ENCODE measurements at regions not wholly inside any gene's neighbourhood (a gene's known extent, or its start where the extent isn't known, plus 50 kb on each side); places are given as distances from the start of the nearest gene placed in this dataset.

- Histone ChIP-seq H3K9me2 (replicated peaks; ENCODE audit: insufficient read depth, low read length) (no peaks in the 10 kb centered on the region), H4K20me1 (ENCODE audit: insufficient read depth, low read length) (no peaks in the 10 kb centered on the region), H3K27me3 (replicated peaks; ENCODE audit: insufficient read depth, low read length) (no peaks in the 10 kb centered on the region), H3K79me2 (ENCODE audit: low read length) (no peaks in the 10 kb centered on the region), H3K4me2 (ENCODE audit: low read depth, low read length) (no peak overlapping the region), H3K9me3 (replicated peaks; ENCODE audit: insufficient read depth, low read length) (no peaks in the 10 kb centered on the region), H3K27ac (ENCODE audit: low read length) (no peak overlapping the region), H3K4me3 (ENCODE audit: low read length) (no peak overlapping the region), H2AFZ (ENCODE audit: low read length) (no peak overlapping the region), H3K9ac (ENCODE audit: low read length) (no peak overlapping the region), H3K36me3 (replicated peaks; ENCODE audit: insufficient read depth, low read length) (no peaks in the 10 kb centered on the region), H3F3A (ENCODE audit: insufficient read depth, low read length) (no peaks in the 10 kb centered on the region), H3K4me1 (ENCODE audit: low read length) (no peaks in the 10 kb centered on the region)
- TF ChIP-seq EZH2 (optimal IDR thresholded peaks at IDR 0.05; ENCODE audit: low read depth, low read length) (no peak), CTCF (IDR thresholded peaks at IDR 0.05; ENCODE audit: low read length) (no peak), EZH2phosphoT487 (IDR thresholded peaks at IDR 0.05; ENCODE audit: low read length) (no peak)
- no peak for DNase-seq
Measured at GRCh38 chr16:59920054-59920453, 1185.9 kb upstream of the GOT2 start.

DNA sequence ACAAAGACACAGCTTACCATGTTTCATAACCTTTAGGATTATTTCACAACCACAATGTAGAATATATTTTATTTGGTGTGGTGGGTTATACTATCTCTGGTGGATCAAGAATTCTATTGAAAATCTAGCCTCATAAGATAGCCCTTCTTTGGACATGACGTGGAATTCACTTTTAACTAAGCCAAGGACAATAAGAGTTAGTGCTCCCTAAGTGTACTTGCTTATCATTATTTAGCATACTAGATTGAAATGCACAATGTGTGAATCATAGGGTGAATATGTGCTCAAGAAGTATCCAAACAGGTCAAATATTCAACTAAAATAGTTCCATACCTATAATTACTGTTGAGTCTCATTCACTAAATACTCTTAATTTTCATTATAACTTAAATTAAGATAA lies 1179.5 kb upstream of the GOT2 start:
- no peak overlapping the region for H3K4me2 ChIP-seq (ENCODE audit: low read depth, low read length)
- TF ChIP-seq CTCF (IDR thresholded peaks at IDR 0.05; ENCODE audit: low read length) (no peak), EZH2phosphoT487 (IDR thresholded peaks at IDR 0.05; ENCODE audit: low read length) (no peak), EZH2 (optimal IDR thresholded peaks at IDR 0.05; ENCODE audit: low read depth, low read length) (no peak)
- no peaks in the 10 kb centered on the region for H3K9me2 ChIP-seq (replicated peaks; ENCODE audit: insufficient read depth, low read length)
- H3K27me3 ChIP-seq (replicated peaks; ENCODE audit: insufficient read depth, low read length) = no peaks in the 10 kb centered on the region
- H3F3A ChIP-seq (ENCODE audit: insufficient read depth, low read length) = no peaks in the 10 kb centered on the region
- H3K9me3 ChIP-seq (replicated peaks; ENCODE audit: insufficient read depth, low read length) = no peaks in the 10 kb centered on the region
- H3K4me3 ChIP-seq (ENCODE audit: low read length) = no peak overlapping the region
- no peaks in the 10 kb centered on the region for H3K36me3 ChIP-seq (replicated peaks; ENCODE audit: insufficient read depth, low read length)
- no peak for DNase-seq
- H2AFZ ChIP-seq (ENCODE audit: low read length) = no peak overlapping the region
- no peaks in the 10 kb centered on the region for H4K20me1 ChIP-seq (ENCODE audit: insufficient read depth, low read length)
- H3K79me2 ChIP-seq (ENCODE audit: low read length) = no peaks in the 10 kb centered on the region
- H3K27ac ChIP-seq (ENCODE audit: low read length) = no peak overlapping the region
- no peak overlapping the region for H3K9ac ChIP-seq (ENCODE audit: low read length)
- H3K4me1 ChIP-seq (ENCODE audit: low read length) = no peaks in the 10 kb centered on the region

DNA sequence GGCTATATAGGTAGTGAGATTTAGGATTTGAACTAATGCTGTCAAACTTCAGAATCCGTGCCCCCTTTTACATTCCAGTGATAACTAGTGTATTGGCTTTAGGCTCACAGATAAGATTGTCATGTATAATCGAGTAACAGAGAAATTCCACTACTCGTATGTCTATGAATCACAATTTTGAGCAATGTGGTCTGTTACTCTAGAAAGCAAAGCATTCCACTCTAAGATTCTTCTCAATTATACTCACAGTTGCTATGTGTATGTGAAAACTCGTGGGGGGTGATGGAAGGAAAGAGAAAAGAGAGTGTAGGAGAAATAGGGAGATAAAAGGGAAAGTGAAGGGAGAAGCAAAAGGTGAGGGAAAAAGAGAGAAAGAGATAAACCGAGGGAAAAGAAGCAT lies 1175.1 kb upstream of the GOT2 start:
- Histone ChIP-seq H3K4me1 (ENCODE audit: low read length) (no peaks in the 10 kb centered on the region), H3K9ac (ENCODE audit: low read length) (no peak overlapping the region), H3K27ac (ENCODE audit: low read length) (no peak overlapping the region), H2AFZ (ENCODE audit: low read length) (no peak overlapping the region), H3K27me3 (replicated peaks; ENCODE audit: insufficient read depth, low read length) (no peaks in the 10 kb centered on the region), H3K36me3 (replicated peaks; ENCODE audit: insufficient read depth, low read length) (no peaks in the 10 kb centered on the region), H4K20me1 (ENCODE audit: insufficient read depth, low read length) (no peaks in the 10 kb centered on the region), H3K4me2 (ENCODE audit: low read depth, low read length) (no peak overlapping the region), H3K9me3 (replicated peaks; ENCODE audit: insufficient read depth, low read length) (no peaks in the 10 kb centered on the region), H3K79me2 (ENCODE audit: low read length) (no peaks in the 10 kb centered on the region), H3K4me3 (ENCODE audit: low read length) (no peak overlapping the region), H3K9me2 (replicated peaks; ENCODE audit: insufficient read depth, low read length) (no peaks in the 10 kb centered on the region), H3F3A (ENCODE audit: insufficient read depth, low read length) (no peaks in the 10 kb centered on the region)
- DNase-seq = no peak
- TF ChIP-seq EZH2phosphoT487 (IDR thresholded peaks at IDR 0.05; ENCODE audit: low read length) (no peak), EZH2 (optimal IDR thresholded peaks at IDR 0.05; ENCODE audit: low read depth, low read length) (no peak), CTCF (IDR thresholded peaks at IDR 0.05; ENCODE audit: low read length) (no peak)
